Nucleus accumbens (tissue), 56 donors: ENCODE measurements at regions not wholly inside any gene's neighbourhood (a gene's known extent, or its start where the extent isn't known, plus 50 kb on each side); places are given as distances from the start of the nearest gene placed in this dataset.
"Not testable (repeated sequence)": the region's sequence is repeated elsewhere in the genome, so short reads cannot be mapped to it uniquely, and the experiment has no call there.

Experiments
- DNase-seq, 56 donors: peaks; one replicate each; lab custom pipeline; 2025; lab: John Stamatoyannopoulos, UW

DNA sequence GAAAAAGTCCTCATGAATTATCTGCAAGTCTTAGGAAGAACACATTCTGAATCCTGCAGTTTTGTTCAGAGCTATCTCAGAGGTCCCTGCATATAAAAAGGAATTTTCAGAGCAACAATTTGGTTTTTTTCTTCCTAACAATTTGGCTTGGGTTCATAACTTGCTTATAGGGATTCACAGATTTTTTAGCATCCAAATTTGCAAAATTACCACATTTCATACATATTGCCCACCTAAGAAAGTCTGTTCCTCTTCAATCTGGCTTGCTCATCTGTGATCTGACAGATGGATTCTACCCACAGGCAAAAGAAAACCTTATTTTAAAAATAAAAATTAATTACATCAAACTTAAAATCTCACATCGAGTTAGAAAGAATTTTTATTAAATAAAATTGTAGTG, 714.4 kb upstream of the NCAM2 start:
- no peak for DNase-seq

DNA sequence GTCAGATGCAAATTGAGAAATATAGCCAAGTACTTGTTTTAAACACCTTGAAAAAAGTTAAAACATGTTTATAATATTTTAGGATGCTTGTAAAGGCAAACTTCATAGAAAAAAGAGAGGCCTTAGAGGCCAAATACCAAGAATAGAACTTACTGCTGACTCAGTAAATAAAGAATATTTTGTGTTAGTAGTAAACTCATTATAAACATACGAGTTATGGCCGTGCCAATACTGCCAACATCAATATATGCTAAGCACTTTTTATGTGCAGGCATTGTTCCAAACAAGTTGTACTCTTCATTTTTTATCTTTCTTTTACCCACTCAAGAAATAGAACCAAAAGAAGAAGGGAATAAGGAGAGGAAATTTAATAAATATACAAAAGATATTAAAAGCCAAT, 705.9 kb upstream of the NCAM2 start:
- no peak for DNase-seq

DNA sequence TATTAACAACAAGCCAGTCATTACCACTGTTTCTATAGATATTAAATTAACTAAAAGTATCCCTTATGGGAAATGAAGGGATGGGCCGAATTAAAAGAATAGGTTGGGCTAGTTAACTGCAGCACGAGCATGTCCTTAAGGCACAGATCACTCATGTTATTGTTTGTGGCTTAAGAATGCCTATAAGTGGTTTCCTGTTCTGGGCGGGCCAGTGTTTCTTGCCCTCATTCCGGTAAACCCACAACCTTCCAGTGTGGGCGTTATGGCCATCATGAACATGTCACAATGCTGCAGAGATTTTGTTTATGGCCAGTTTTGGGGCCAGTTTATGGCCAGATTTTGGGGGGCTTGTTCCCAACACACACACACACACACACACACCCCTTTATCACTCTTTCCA, 705.4 kb upstream of the NCAM2 start:
- DNase-seq = not testable (repeated sequence)

DNA sequence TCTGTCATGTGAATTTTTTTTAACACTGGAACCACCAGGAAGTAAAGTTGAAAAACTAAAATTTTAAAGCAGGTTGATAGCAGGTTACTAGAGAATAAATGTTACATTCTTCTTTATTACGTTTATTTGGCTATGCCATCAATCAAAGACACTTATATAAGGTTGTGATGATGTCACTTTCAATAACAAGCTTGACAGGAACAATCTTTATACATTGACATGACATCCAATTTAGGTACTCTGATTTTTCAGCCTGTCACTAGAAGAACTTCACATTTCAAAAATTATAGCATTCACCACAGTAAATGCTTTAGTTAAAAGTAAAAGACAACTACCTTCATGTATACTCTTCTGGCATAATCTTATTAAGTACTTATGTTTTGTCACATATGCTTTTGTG, 696.8 kb upstream of the NCAM2 start:
- no peak for DNase-seq

DNA sequence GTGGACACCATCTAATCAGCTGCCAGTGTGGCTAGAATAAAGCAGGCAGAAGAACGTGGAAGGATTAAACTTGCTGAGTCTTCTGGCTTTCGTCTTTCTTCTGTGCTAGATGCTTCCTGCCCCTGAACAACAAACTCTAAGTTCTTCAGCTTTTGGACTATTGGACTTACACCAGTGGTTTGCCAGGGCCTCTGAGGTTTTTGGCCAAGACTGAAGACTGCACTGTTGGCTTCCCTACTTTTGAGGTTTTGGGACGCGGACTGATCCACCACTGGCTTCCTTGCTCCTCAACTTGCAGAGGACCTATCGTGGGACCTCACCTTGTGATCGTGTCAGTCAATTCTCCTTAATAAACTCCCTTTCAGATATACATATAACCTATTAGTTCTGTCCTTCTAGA, 696.1 kb upstream of the NCAM2 start:
- DNase-seq = no peak

DNA sequence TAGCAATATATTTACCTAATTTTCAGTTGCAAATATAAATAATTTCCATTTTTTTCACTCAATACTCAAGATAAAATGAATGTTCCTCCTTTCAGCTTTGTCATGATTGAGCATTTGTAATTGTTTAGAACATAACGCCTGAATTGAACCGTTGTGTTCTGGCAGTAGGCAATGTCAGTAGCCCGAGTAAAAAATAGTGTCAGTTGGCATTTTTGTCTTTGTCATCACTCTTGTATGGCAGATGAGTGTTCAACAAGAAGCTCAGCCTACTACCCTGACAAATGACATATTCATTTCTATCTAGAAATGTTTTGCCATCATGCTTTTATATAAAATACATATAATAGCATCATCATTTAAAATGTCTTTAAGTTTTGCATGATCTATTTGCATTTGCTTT, 691.4 kb upstream of the NCAM2 start:
- no peak for DNase-seq

DNA sequence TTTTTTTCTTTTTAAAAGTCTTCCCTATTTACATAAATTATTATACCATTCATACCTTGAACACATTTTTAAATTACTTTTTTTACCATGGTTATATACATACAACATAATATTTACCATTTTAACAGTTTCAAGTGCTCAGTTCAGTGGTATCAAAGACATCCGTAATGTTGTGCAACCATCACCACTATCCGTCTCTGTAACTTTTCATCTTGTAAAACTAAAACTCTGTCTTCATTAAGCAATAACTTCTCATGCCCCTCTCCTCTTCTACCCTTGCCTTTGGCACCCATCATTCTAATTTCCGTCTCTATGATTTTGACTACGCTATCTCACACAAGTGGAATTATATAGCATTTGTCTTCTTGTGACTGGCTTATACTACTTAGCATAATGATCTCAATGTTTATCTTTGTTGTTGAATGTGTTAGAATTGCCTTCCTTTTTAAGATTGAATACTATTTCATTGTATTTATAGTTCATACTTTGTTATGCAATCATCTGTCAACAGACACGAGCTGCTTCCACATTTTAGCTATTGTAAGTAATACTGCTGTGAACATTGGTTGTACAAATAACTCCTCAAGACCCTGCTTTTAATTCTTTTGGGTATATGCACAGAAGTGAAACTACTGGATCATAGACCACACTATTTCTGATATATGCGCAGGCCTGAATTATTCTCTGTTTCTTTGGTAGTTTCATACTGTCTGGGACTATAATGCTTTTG, 689.5 kb upstream of the NCAM2 start:
- no peak for DNase-seq

DNA sequence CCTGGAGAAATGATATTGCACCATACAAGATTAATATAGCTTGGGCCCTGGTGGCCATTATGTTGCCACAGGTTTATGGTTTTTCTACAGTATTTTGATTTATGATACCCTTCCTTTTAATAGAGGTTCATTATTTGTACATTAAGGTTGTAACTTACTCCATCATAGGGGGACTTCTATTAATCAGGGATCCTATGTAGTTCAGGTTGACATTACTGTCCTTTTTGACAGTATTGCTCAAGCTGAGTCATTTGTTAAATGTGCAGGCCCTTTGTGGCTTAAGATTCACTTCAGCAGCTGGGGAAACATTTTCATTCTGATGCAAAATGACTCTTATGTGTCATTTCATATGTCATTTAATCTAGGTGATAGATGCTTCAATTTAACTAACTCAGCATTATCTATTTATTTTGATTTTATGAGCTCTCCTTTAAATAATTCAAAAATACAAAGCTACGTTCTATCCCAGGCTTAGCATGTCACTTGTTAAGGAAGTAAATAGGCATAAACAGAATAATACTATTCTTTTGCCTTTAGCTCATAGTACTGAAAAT, 686.9 kb upstream of the NCAM2 start:
- no peak for DNase-seq

DNA sequence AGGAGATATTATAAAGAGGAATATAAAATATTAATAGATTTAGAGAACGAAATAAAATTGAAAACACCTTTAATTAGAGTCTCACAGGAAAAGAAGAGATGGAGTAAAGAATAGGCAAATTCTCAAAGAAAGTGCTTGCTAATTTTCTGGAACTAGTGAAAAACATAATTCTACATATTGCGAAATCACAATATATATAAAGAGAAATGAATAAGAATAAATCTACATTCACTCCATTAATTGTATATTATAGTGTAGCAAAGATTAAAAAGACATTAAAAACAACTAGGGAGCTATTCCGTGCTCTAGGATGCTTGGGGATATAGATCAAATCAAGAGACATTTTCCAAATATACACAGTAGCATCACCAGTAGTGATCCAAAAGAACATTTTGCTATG, 685.2 kb upstream of the NCAM2 start:
- no peak for DNase-seq

DNA sequence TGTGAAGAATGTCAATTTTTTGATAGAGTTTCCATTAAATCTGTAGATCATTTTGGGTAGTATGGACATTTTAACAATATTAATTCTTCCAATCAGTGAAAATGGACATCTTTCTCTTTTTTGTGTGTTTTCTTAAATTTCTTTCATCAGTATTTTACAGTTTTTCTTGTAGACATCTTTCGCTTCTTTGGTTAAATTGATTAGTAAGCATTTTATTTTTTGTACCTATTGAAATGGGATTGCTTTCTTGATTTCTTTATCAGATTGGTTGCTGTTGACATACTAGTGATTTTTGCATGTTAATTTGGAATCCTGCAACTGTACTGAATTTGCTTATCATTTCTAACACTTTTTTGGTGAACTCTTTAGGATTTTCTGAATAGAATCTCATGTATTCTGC, 683.2 kb upstream of the NCAM2 start:
- no peak for DNase-seq

DNA sequence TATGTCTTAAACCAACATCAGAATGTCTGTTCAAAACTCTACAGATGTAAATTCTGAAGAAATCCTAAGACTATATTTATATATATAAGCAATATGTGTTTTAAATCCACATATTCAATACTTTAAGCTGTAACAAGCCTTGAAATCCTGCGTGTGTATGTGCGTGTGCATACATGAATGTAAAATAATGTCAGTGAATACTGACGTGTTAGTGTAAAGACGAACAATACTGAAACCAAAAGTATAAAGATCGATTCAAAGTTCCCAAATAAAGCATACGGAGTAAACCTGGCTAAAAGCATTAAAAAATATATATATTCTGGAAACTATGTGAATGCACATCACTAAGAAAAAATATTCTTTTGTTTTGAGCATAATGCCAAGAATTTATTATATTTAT, 668.6 kb upstream of the NCAM2 start:
- DNase-seq = no peak

DNA sequence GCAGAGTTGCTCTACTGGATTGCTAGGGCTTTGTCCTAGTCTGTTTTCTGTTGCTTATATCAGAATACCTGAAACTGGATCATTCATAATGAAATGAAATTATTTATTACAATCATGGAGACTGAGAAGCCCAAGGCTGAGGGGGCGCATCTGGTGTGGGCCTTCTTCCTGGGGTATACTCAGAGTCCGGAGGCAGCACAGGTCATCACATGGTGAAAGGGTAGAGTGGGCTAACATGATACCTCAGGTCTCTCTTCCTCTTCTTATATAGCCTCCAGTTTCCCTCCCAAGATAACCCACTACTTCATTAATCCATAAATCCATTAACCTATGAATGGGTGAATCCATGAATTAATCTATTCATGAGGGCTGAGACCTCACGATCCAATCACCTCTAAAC, 667.6 kb upstream of the NCAM2 start:
- no peak for DNase-seq

DNA sequence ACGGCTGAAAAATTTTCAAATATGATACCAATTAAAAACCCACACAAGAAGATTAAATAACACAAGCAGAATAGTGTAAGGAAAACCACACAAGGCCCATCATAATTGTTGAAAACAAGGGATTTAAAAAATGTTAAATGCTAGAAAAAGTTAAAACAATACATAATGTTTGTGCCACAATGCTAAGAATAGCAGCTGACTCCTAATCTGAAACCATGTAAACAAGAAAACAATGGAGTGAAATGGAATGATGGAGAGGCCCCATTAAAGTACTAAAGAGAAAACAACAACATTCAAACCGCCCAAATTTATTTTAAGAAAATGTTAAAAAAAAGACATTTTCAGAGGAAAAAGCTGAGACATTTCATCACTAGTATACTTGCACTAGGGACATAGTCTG, 663.6 kb upstream of the NCAM2 start:
- DNase-seq = no peak

DNA sequence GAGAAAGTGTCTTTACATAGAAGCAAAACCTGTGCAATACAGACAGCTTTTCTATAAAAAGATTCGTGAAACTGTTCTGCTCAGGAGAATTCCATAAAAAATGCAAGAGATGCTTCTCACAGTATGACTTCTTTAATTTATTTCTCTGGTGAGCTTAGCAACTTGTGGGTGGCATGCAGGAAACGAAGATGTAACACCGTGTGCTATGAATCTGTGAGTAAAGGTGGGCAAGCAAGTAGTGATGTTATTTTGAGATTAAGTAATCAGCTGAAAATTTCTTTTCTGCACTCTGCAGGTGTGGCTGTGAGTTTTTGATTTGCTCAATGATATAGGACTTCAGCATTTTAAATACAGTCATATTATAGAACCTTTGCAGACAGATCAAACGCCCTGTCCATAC, 656.8 kb upstream of the NCAM2 start:
- peak in 8 of 56 donors; percentile 0 to 28 (median 4) for DNase-seq

DNA sequence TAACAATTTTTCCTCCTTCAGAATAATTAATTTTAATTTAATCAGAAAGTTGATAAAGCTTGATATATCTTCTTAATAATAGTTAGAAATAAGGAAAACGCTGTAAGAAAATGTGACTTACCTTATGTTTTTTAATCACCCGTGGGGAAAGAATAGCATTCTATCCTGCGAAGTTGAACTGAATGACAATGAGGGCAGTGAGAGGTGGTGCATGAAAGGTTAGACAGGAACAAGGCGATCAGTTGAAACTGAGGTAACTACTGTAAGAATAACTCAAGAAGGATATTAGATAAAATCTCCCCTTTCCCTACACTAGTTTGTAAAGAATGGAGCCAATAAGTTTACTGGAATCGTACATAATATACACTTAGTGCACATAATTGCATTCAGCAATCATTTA, 655.0 kb upstream of the NCAM2 start:
- DNase-seq = no peak

DNA sequence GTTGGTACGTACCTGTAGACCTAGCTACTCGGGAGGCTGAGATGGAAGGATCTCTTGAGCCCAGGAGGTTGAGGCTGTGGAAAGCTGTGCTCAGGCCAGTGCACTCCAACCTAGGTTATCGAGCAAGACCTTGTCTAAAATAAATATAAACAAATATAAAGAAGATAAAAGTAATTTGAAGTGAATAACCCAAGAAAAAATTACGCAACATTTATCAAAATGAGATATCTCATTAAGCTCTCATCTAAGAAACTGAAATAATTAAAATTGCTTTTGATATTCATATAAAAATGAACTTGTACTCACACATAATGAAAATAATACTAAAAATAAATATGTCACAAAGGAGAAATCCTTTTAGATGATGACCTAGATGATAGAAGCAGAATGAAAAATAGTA, 647.1 kb upstream of the NCAM2 start:
- no peak for DNase-seq

DNA sequence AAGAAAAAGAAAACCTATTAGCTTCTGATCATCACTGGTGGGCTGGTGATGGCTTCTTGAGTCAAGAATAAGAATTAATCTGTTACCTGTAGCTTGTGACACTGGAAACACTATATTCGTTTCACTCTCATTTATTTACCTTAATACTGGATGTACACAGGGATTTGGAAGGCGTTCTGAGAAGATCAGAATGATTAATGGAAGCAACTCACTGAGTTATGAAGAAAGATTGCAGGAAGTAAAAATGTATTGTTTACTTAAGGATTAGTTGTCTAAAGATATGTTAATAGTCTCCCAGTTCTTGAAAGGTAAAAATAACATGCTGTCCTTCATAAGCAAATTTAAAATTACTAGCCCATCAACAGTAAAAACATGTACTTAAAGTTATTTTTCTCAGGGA, 644.9 kb upstream of the NCAM2 start:
- DNase-seq = no peak

DNA sequence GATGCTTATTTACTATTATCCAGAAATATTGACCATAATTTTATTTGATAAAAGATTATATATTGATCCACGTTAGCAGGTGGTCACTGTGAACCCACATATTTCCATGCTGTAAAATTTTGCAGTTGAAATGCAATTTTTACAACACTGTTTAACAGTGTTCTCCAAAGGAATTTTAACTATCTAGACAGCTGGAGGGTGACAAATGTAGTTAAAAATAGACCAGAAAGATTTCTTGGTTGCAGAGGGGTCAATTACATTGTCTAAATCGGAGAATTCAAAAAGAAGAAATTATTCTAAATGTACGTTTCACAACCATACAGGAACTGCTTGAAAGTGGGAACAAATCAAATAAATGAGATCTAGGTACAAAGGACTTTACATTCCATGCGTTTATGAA, 625.2 kb upstream of the NCAM2 start:
- no peak for DNase-seq

DNA sequence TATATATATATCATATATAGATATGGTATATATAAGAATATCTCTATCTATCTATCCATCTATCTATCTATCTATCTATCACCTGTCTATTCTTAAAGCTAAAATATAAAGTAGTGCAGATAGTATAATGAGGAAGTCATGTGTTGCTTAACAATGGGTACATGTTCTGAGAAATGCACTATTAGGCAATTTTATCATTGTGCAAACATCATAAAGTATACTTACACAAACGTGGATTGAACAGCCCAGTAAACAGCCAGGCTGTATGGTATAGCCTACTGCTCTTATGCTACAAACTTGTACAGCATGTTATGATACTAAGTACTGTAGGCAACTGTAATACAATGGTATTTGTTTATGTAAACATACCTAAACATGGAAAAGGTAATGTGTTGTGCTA, 621.0 kb upstream of the NCAM2 start:
- no peak for DNase-seq

DNA sequence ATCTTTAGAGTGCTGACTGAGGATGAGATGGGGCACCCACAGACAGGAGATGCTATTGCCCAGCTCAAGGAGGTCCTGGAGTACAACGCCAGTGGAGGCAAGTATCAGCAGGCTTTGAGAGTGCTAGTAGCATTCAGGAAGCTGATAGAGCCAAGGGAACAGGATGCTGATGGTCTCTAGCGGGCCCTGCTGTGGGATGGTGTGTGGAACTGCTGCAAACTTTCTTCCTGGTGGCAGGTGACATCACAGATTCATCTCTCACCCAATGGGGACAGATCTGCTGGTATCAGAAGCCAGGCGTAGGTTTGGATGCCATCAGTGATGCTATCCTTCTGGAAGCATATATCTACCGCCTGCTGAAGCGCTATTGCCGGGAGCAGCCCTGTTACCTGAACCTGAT, 609.8 kb upstream of the NCAM2 start:
- DNase-seq = no peak

DNA sequence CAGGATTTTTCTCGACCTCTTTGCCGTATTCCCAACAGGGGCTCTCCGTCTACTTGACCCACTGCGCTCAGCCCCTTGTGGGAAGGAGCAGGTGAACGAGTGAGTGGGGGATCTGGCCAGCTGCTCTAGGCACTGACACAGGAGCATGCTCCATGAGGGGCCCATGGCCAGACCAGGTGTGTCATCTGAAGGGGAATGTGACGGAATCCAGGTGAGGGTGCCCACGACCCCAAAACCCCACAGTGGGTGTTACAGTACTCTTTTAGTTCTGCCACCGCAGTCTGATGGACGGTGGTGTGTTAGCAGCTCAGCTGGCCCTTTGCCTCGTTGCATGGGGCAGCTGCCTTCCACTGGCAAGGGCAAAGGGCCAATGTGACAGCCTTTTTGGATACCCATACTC, 601.4 kb upstream of the NCAM2 start:
- DNase-seq = no peak

DNA sequence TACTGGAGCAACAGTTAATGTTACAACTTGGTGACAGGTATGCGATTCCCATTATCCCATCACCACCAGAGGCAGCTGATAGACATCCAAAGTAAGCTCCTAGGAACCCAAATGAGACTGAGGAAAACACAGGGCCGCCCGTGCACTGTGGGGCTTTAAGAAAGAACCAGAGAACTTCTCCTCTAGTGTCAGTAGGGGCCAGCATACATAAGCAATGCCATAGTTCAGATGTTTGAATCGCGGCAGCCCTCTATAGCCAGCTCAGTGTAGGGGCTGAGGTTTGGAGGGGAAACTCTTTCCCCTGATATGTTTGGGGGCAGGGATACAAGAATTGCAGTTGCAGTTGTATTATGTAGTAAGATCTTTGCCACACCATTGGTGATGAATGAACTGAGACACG, 593.3 kb upstream of the NCAM2 start:
- no peak for DNase-seq

DNA sequence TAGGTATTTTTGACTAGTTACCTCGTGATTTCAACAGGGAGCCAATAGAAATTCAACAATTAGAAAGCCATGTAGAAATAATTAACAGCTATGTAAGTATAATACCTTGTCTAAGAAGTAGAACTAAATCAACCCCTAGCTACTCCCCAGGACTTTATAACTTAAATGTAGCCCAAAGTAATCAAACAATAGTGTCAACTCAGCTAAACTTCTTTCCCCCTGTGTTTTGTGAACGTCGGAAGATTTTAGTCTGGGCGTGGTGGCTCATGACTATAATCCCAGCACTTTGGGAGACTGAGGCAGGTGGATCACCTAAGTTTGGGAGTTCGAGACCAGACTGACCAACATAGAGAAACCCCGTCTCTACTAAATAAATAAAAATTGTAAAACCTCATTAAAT, 579.9 kb upstream of the NCAM2 start:
- no peak for DNase-seq
